Heart right ventricle (tissue), 16 donors: ENCODE measurements at regions not wholly inside any gene's neighbourhood (a gene's known extent, or its start where the extent isn't known, plus 50 kb on each side); places are given as distances from the start of the nearest gene placed in this dataset.

ENCODE experiments used
- ATAC-seq, 8 donors: fragments of 200-7000 bp; cut with Tn5 transposase; one replicate each; pipeline ENCODE4 v1.9.1; 2020; ENCODE audit warnings: mild to moderate bottlenecking in 8 of 8, moderate library complexity in 8 of 8, moderate number of reproducible peaks in 1 of 8
- DNase-seq, 2 donors: peaks; one replicate each; pipeline ENCODE4 v3.0.0-alpha.2; 2020
- H3K27ac ChIP-seq, 10 donors: fragments of 200-600 bp; sonication (generic) in 2 of 10; one replicate each; pipeline versions ENCODE4 v1.5.0 to v1.8.0; 2020 to 2022; ENCODE audit warnings: mild to moderate bottlenecking in 3 of 10
- H3K27me3 ChIP-seq, 7 donors: fragments of 200-600 bp; one replicate each; pipeline ENCODE4 v1.8.0; 2021 to 2022; ENCODE audit warnings: mild to moderate bottlenecking in 2 of 7
- H3K36me3 ChIP-seq, 9 donors: fragments of 200-600 bp; sonication (generic) in 1 of 9; one replicate each; pipeline versions ENCODE4 v1.5.0 to v1.8.0; 2020 to 2022; ENCODE audit warnings: mild to moderate bottlenecking in 2 of 9
- H3K4me1 ChIP-seq, 9 donors: fragments of 200-600 bp; sonication (generic) in 1 of 9; one replicate each; pipeline versions ENCODE4 v1.5.0 to v1.8.0; 2020 to 2022; ENCODE audit warnings: mild to moderate bottlenecking in 4 of 9
- H3K4me3 ChIP-seq, 10 donors: fragments of 200-600 bp; sonication (generic) in 2 of 10; one replicate each; pipeline versions ENCODE4 v1.5.0 to v1.8.0; 2020 to 2022; ENCODE audit warnings: mild to moderate bottlenecking in 7 of 10, moderate library complexity in 2 of 10
- H3K9me3 ChIP-seq, 11 donors: fragments of 200-600 bp in 10 of 11; sonication (generic) in 2 of 11; one replicate each; pipeline versions ENCODE4 v1.5.0 to v1.8.0; 2013 to 2022; ENCODE audit warnings: mild to moderate bottlenecking in 2 of 11, control low read depth in 1 of 11, moderate library complexity in 1 of 11
- WGBS, 2 donors: extraction: QIAGEN DNeasy Blood & Tissue Kit; methylation state at CpG; one replicate each; pipeline ENCODE4 v1.1.7; 2013; ENCODE audit warnings: inconsistent platforms in 1 of 2; 5-methylcytosine and 5-hydroxymethylcytosine counted together
- intact Hi-C, 10 donors: fragments of 100-400 bp; cut with DNase I; formaldehyde crosslinking; loops; one replicate each; pipeline versions ENCODE4 v1.11.1 to v1.14.2; 2022
- TF ChIP-seq, protein P1 (sequence below), 9 donors: fragments of 200-600 bp; sonication (generic) in 2 of 9; IDR thresholded peaks; one replicate each; pipeline versions ENCODE4 v1.5.0 to v1.8.0; 2021 to 2022; ENCODE audit warnings: antibody characterized with exemption in 9 of 9, mild to moderate bottlenecking in 5 of 9, moderate library complexity in 1 of 9
- donor health status: Arrhythmogenic right ventricular cardiomyopathy.
- donor health status: ischemic (EF 13 %, LVEDD 7.1; RV severe dilation, severe dysfunction).
- donor health status: healthy with polysubstance abuse.
- donor health status: DM: no; HTN: yes; CAD: no.
- donor health status: DM: no; HTN: no; CAD: no.
- donor health status: ischemic (EF 25% LVEDD 6.9; RV normal size, moderate dysfunction).
- donor health status: ischemic (EF 25% LVEDD 5.7; RV mildly dilated, moderate dysfunction).
- donor health status: healthy.
- donor health status: DM: yes; HTN: yes; CAD: no.
- donor health status: Ischemic cardiomyopathy.
- donor health status: ischemic (EF 35%, LVEDD 5.7; RV mildly dilated, moderate dysfunction).
- donor health status: nonischemic (EF 11% LVEDD 7.7; RV severe dilation, severe dysfunction).
- donor health status: DM: yes; HTN: yes; CAD: no.
- donor health status: PGD.
- donor health status: ischemic (EF 29% LVEDD 5.4; RV normal size, mild dysfunction).
- donor health status: nonischemic (EF 23%, LVEDD 6.1; RV moderate dilation, normal function).

DNA sequence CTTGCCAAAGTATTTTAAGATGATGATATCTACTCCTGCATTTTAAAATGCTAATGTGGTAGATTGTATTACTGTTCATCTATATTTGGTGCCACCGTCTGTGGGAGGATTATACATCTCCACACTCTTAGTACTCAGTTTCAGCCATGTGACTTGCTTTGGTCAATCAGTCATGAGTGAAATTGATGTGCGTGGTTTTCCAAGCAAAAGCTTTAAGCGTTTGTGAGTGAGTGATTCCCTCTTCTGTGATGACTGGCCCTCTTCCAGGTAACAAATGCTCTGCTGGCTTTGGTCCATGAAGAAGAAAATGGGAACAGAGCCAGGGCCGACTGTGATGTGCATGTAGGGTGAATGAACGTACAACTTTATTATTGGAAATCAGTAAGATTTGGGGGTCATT lies 330.4 kb downstream of the LPIN1 start:
- 21 to 29% methylated on average over 5 of the region's 5 CpGs for WGBS, 2 donors
- Histone ChIP-seq H3K27ac (no peak overlapping the region), H3K4me1 (no peaks in the 10 kb centered on the region), H3K9me3 (no peaks in the 10 kb centered on the region), H3K27me3 (no peaks in the 10 kb centered on the region), H3K4me3 (no peak overlapping the region), H3K36me3 (no peaks in the 10 kb centered on the region)
- ATAC-seq (no peak), DNase-seq (no peak)
- intact Hi-C loops, result no loop called here
- TF ChIP-seq, protein P1, sequence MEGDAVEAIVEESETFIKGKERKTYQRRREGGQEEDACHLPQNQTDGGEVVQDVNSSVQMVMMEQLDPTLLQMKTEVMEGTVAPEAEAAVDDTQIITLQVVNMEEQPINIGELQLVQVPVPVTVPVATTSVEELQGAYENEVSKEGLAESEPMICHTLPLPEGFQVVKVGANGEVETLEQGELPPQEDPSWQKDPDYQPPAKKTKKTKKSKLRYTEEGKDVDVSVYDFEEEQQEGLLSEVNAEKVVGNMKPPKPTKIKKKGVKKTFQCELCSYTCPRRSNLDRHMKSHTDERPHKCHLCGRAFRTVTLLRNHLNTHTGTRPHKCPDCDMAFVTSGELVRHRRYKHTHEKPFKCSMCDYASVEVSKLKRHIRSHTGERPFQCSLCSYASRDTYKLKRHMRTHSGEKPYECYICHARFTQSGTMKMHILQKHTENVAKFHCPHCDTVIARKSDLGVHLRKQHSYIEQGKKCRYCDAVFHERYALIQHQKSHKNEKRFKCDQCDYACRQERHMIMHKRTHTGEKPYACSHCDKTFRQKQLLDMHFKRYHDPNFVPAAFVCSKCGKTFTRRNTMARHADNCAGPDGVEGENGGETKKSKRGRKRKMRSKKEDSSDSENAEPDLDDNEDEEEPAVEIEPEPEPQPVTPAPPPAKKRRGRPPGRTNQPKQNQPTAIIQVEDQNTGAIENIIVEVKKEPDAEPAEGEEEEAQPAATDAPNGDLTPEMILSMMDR (IDR thresholded peaks at IDR 0.05), result no peak

DNA sequence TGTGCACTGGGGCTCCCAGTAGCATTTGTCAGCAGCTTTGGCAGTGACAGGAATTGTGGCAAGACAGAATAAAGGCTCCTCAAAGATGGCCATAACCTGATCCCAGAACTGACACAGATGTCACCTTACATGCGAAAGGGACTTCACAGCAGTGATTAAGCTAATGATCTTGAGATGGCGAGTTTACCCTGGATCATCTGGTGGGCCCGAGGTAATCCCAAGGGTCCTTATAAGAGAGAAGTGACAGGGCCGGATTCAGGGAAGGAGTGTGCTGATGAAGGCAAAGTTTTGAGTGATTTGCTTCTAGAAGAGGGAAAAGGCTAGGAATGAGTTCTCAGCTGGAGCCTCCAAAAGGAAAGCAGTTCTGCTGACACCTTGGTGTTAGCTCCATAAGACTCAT lies 333.9 kb downstream of the LPIN1 start:
- no peak overlapping the region for H3K27ac ChIP-seq
- no peak overlapping the region for H3K4me3 ChIP-seq
- intact Hi-C loops, result no loop called here
- no peaks in the 10 kb centered on the region for H3K9me3 ChIP-seq
- H3K27me3 ChIP-seq, result no peaks in the 10 kb centered on the region
- TF ChIP-seq, protein P1 (IDR thresholded peaks at IDR 0.05), result no peak
- DNase-seq (no peak), ATAC-seq (no peak)
- no peaks in the 10 kb centered on the region for H3K36me3 ChIP-seq
- 93% methylated on average over 4 of the region's 4 CpGs for WGBS, 2 donors
- no peaks in the 10 kb centered on the region for H3K4me1 ChIP-seq

DNA sequence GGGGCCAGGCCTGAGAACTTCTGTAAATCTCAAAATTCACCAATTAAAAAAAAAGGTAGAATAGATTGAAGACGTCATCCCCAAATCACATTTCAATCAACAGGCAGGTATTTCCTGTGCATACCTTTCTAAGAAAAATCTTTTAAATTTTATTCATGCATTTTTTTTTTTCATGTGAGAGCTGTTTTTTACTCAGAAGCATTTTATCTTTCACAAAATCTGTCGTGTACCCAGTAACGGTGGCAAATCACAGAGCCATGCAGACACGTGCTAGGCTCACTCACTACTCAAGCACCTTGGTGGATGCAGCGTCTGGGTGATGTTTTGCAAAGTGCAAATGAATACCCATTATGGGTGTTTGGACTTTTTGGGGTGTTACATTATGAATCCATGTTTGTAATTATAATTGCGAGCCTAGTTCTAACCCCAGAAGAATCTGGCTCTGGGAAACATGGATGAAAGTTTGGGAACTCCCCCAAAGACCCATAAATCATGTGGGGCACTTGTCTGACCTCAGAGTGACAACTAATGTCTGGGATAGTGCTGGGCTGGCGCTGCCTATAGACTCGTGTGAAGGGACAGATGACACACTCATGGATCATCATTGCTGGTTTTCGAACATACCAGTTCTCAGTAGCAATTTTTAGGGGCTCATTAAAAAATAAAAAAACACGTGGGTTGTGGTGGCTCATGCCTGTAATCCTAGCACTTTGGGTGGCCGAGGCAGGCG lies 335.2 kb downstream of the LPIN1 start:
- TF ChIP-seq, protein P1 (IDR thresholded peaks at IDR 0.05), result no peak
- Histone ChIP-seq H3K36me3 (no peaks in the 10 kb centered on the region), H3K27ac (no peak overlapping the region), H3K27me3 (no peaks in the 10 kb centered on the region), H3K9me3 (no peaks in the 10 kb centered on the region), H3K4me3 (no peak overlapping the region), H3K4me1 (no peaks in the 10 kb centered on the region)
- ATAC-seq, result no peak
- intact Hi-C loops, result no loop called here
- 86 to 92% methylated on average over 12 of the region's 12 CpGs for WGBS, 2 donors
- DNase-seq, result no peak

DNA sequence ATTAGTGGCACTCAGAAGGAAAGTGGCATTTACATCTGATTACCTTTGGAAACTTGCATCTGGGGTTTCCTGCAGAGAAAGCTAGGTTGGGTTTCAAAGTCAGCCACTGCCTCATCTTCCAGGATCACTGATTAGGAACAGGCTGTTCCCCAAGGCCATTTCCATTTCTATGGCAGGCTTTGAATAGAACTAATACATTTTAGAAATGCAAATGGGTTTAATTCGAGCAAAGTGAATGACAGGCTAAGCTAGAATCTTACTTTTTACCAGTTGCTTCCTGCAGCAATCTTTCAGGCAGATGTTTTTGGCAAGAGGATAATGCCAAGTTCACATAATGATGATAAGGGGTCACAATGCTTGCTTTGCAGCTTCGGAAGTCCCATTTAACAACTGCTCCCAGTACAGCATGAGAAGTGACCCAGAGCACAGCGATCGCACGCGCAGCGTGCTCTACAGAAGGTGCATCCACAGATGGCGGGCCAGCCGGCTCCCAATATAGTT lies 336.7 kb downstream of the LPIN1 start:
- Histone ChIP-seq H3K4me1 (no peaks in the 10 kb centered on the region), H3K27ac (no peak overlapping the region), H3K4me3 (no peak overlapping the region), H3K36me3 (no peaks in the 10 kb centered on the region), H3K9me3 (peaks cover 0 to 2% (median 0%) of the 10 kb centered on the region in 11 donors), H3K27me3 (no peaks in the 10 kb centered on the region)
- no peak for DNase-seq
- intact Hi-C loops, result no loop called here
- TF ChIP-seq, protein P1 (IDR thresholded peaks at IDR 0.05), result no peak
- 69 to 70% methylated on average over 9 of the region's 9 CpGs for WGBS, 2 donors
- no peak for ATAC-seq
